NCI-H446 (cell line): ENCODE measurements at regions not wholly inside any gene's neighbourhood (a gene's known extent, or its start where the extent isn't known, plus 50 kb on each side); places are given as distances from the start of the nearest gene placed in this dataset.

ENCODE experiments used
- DNase-seq, 2 experiments: peaks; one replicate each; lab custom pipeline; 2025; lab: John Stamatoyannopoulos, UW

GRCh38 chrX:42619068-42619467 is 158.9 kb downstream of the PPP1R2C start:
- no peak for DNase-seq

GRCh38 chrX:42616981-42617380 is 161.0 kb downstream of the PPP1R2C start:
- no peak for DNase-seq

GRCh38 chrX:42615161-42615563 is 162.8 kb downstream of the PPP1R2C start:
- DNase-seq, result no peak

- no peak for DNase-seq
These were observed 171.4 kb downstream of the PPP1R2C start for GRCh38 chrX:42606591-42606990.

- DNase-seq, result no peak
These were observed 173.7 kb downstream of the PPP1R2C start for GRCh38 chrX:42604302-42604701.

- no peak for DNase-seq
These were observed 174.9 kb downstream of the PPP1R2C start for GRCh38 chrX:42603016-42603415.

- no peak for DNase-seq
These were observed 175.4 kb downstream of the PPP1R2C start for GRCh38 chrX:42602566-42602965.

GRCh38 chrX:42602136-42602535 is 175.8 kb downstream of the PPP1R2C start:
- no peak for DNase-seq

- DNase-seq, result no peak
These were observed 180.5 kb downstream of the PPP1R2C start for GRCh38 chrX:42597481-42597880.

GRCh38 chrX:42585842-42586621 is 191.9 kb downstream of the PPP1R2C start:
- no peak for DNase-seq

- no peak for DNase-seq
These were observed 200.0 kb downstream of the PPP1R2C start for GRCh38 chrX:42577936-42578470.

GRCh38 chrX:42567268-42567667 is 210.7 kb downstream of the PPP1R2C start:
- DNase-seq, result no peak

- no peak for DNase-seq
These were observed 212.2 kb downstream of the PPP1R2C start for GRCh38 chrX:42565739-42566138.

GRCh38 chrX:42546800-42547199 is 231.2 kb downstream of the PPP1R2C start:
- DNase-seq, result no peak

GRCh38 chrX:42544883-42545282 is 233.1 kb downstream of the PPP1R2C start:
- no peak for DNase-seq

- DNase-seq, result no peak
These were observed 236.4 kb downstream of the PPP1R2C start for GRCh38 chrX:42541554-42541953.

GRCh38 chrX:42540146-42540545 is 237.8 kb downstream of the PPP1R2C start:
- DNase-seq, result no peak

GRCh38 chrX:42538405-42538804 is 239.6 kb downstream of the PPP1R2C start:
- no peak for DNase-seq

- DNase-seq, result peak in 1 of 2 experiments; percentile 38
These were observed 241.7 kb downstream of the PPP1R2C start for GRCh38 chrX:42536286-42536685.

- DNase-seq, result no peak
These were observed 242.7 kb downstream of the PPP1R2C start for GRCh38 chrX:42535233-42535632.

GRCh38 chrX:42533761-42534160 is 244.2 kb downstream of the PPP1R2C start:
- DNase-seq, result no peak

- DNase-seq, result no peak
These were observed 246.5 kb downstream of the PPP1R2C start for GRCh38 chrX:42531441-42531840.

GRCh38 chrX:42530027-42530426 is 247.9 kb downstream of the PPP1R2C start:
- DNase-seq, result peak in 1 of 2 experiments; percentile 38

- DNase-seq, result no peak
These were observed 253.6 kb downstream of the PPP1R2C start for GRCh38 chrX:42524379-42524778.
